HG02884 (cell line): ENCODE measurements at regions not wholly inside any gene's neighbourhood (a gene's known extent, or its start where the extent isn't known, plus 50 kb on each side); places are given as distances from the start of the nearest gene placed in this dataset.
"Not testable (repeated sequence)": the region's sequence is repeated elsewhere in the genome, so short reads cannot be mapped to it uniquely, and the experiment has no call there.

ENCODE experiments used
- ATAC-seq: cut with Tn5 transposase; IDR thresholded peaks from one replicate; pipeline ENCODE4 v1.9.1; 2021; ENCODE audit warnings: mild to moderate bottlenecking, moderate library complexity; ENCODE audit not compliant: unreplicated experiment

DNA sequence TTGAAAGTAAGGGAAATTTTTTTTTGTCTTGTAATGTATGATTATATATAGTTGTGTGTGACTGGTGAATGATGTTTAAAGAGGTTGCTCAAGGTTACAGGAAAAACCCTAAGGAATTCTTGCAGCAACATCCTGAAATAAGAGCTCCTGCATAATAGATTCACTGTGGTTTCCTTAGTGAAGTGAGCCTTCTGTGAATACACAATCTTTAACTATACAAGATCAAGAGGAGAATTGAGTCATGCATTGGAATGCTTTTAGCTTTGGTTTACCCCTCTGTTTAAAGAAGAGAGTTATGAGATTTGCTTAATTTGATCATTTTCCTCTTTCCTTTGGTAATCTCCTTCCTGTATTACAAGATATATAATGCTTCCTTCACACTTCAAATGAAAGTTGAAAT is 141.6 kb upstream of the EYA4 start:
- ATAC-seq, result no peak

DNA sequence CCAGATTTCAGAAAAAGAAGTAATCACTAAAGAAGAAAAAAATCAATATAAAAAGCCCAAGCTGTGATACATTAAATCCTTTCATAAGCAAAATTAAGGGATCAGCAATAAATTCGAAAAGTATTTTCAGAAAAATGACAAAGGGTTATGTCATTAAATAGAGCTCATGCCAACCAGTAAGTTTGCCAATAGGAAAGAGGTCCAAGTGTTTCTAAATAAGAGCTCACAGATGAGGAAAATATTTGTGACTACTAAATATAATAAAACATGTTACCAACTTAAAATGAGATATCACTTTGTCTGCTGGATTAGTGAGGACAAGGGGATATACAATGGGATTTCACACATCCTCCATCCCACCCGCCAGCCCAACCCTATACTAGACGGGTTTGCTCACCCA is 140.3 kb upstream of the EYA4 start:
- no peak for ATAC-seq

DNA sequence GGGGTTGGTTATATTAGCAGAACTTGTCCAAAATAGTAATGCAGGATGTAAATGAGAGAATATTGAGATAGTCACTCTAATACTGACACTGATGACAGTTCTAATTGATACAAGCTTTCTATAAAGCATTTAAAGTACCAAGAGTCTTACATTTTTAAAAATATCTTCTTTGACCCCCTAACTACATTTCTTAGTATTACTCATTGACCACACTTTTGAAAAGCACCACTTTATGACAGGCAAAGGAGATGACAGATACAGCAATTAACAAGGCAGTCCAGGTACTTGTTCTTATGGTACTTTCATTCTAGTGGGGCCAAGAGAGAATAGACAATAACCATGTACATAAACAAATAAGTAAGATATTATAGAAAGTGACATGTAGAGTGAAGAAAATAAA is 139.4 kb upstream of the EYA4 start:
- ATAC-seq, result no peak

DNA sequence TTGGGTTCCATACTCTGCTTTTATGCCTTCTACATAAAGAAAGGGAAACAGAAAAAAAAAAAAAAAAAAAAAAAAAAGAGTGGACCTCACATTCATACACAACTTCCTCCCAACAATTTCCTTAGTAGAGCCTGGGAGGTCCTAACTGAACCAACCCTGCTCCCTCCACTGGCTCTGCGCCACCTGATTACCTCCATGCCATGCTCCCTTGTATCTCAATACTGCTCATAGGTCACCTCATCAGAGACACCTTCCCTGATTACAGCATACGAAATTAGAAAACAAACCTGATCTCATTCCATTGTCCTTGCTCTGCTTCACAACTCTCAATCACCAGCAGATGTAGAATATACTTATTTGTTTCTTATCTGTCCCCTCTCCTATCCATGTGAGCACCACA is 134.2 kb upstream of the EYA4 start:
- ATAC-seq, result no peak

DNA sequence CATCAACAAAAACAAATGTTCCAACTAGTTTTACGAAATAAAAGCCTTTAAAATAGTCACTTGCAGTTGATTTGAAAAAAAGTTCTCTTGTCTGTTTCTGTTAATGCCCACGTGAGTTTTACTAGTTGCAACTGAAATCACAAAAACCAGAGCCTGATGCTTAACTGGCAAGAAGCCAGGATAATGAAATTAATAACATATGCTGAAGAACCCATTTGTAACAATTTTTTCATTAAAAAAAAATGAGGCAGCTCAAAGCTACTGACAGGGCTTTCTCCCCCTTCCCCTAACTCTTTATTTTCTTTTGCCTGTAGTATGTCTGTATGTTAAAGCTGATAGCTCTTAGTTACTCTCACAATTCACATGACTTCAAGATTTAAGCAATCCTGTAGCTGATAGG is 132.7 kb upstream of the EYA4 start:
- ATAC-seq, result no peak

DNA sequence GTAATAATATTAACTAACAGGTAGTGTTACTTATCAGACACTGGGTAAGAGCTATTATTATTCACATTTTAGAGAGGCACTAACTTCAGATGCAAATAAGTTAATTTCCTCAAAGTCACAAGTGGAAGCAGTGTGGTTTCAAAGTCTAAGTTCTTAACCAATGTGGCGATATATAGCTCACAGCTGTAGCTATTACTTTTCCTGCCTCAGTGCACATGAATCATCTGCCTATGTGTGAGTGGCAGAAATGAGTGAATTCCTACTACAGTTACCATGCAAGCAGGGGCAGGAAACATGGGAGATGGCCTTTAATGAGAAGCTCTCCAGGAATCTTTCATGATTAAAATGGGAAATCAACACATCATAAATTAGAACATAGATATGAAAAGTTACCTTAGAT is 126.2 kb upstream of the EYA4 start:
- ATAC-seq, result no peak

DNA sequence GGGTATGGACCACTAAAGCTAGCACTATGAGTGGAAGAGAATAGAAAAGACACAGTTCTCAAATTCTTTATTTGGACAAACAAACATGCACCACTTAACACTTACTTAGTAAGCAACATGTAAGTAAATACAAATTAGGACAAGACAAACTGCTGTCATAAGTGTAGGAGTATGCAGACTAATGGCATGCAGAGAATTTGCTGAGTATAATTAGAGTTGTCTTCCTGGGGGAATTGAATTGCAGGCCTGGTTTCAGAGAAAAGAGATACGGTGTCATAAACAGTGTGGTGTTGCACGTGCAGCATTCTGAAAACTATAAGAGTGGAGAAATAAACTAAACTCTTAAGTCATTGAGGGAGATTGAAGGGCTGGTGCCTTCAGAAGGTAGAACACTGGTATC is 125.2 kb upstream of the EYA4 start:
- ATAC-seq, result no peak

DNA sequence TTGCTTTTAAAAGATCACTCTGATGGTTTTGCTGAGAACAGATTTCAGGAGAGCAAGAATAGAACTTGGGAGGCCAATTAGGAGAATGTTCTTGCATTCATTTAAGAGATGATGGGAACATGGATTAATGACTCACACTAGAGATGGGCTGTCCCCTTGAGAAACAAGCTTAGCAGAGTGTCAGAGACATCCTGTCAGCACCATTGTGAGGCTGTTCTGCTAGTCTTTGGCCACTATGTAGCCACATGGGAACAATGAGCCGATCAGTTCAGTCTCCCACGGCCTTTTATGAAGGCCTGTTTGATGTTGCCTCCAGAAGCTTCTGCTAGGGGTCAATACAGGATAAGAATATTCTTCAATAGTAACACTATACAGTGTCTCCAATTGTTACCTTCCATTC is 113.0 kb upstream of the EYA4 start:
- ATAC-seq, result no peak

DNA sequence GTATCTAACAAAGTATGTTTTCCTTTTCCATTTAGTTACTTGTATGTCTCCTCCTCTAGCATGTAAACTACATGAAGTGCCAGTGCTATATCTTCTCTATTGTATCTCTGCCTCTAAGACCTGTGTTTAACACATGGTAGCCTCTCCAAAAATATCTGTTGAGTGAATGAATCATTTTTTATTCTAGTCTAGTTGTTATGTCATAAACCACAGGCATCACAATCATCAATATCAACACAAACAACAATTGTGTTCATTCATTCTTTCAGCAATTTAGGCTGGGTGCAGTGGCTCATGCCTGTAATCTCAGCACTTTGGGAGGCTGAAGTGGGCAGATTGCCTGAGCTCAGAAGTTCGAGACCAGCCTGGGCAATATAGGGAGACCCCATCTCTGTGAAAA is 111.6 kb upstream of the EYA4 start:
- ATAC-seq, result no peak

DNA sequence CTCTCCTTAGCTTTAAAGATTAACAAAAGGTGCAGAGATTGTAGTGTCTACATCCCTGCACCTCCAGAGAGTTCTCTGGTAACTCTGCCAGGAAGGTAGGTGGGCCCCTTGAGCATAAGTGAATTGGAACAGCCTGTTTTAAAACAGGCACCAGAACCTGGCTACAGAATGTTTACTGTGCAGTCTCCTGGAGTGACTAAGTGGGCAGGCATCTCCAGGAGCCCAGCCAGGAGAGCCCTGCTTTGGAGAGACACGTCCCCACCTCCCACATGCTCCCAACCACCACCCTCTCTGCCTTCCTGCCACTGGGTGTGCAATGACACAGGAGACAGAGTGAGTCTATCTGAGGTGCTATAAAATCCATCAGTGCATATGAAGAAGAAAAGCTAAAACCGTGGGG is 110.3 kb upstream of the EYA4 start:
- no peak for ATAC-seq

DNA sequence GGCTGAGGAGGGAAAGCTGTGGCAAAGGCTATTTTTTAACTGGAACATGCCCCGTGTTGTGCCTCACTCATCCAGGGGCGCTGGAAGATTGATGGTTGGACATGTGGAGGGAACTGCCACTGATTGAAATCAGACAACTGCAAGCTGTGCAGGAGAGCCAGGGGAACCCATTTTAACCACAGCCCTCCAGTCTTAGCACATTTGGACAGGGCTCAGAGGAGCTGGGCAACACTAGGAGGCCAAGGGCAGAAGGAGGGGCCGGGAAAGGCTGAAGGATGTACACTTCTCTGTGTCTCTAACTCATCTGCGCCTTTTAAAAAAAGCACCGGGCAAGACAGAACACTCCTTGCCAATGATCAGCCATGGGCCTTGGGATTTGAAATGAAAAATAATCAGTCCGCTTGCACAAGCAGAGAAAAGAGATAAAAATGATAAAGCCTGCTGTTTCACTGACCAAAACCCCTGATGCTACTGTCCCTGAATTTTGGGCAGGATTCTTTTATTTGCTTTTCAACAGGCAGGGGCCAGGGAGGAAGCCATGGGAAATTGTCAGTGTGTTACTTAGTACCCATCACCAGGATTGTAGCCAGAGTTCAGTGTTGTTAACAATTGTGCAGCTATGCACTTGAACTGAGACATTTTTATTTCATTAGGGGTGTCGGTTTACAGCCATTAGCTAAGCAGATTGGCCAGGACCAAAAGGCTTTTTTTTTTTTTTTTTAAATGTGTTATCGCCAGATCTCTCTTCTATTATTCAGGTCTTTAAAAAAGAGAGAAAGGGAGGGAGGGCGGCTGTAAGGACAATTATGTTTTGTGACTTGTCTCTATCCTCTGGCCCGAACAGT is 109.3 kb upstream of the EYA4 start:
- no peak for ATAC-seq

DNA sequence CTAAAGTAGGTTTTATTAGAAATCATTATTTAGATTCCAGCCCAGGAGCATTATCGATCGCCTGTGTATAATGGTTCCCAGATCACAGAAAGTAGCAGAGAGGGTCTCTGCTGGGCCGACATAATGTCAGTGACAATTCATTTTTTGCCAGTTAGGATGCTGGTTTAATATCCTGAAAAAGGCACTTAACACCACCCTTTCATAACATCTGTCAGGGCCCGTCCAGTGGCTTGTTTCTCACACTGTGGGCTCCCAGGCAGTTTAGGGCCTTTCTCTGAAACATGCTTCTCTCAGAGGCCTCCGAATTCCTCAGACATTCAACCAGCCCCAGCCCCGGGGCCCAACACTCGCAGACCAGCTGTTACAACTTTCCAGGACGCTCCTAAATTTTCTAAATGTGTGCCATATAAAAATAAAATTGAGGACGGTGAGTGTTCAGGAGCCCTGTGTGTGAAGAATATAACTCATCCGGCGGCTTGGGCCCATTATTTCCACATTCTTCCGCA is 108.6 kb upstream of the EYA4 start:
- ATAC-seq, result no peak

DNA sequence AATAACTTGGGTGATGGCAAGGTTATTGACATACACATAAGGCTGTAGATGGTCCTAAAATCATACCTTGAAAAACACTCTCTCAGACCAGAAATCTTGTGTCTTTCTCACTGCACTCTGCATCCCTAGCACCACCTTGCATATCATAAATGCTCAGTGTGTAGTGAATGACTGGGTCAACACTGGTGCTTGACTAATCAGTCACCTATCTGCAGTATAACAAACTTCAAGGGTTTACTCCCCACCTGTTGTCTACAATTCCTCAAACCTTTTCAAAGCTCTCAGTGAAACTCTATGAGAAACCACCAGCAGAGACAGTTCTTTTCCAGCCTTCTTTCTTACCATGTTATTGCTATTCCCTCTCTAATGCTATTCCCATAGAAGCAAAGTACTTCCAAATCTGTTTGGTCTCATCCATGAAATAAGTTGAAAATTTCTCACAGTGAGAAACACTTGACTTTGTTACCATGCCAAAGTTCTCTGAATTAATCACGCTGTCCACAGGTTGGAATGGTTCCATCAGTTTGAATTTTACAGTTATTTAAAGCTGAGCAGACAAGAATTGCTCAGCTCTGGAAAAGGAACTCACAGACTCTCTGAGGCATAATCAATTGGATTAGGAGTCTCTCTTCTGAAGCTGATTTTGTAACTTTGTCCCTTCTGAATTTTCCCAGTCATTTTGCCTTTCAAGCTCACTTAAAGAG is 104.8 kb upstream of the EYA4 start:
- ATAC-seq, result no peak

DNA sequence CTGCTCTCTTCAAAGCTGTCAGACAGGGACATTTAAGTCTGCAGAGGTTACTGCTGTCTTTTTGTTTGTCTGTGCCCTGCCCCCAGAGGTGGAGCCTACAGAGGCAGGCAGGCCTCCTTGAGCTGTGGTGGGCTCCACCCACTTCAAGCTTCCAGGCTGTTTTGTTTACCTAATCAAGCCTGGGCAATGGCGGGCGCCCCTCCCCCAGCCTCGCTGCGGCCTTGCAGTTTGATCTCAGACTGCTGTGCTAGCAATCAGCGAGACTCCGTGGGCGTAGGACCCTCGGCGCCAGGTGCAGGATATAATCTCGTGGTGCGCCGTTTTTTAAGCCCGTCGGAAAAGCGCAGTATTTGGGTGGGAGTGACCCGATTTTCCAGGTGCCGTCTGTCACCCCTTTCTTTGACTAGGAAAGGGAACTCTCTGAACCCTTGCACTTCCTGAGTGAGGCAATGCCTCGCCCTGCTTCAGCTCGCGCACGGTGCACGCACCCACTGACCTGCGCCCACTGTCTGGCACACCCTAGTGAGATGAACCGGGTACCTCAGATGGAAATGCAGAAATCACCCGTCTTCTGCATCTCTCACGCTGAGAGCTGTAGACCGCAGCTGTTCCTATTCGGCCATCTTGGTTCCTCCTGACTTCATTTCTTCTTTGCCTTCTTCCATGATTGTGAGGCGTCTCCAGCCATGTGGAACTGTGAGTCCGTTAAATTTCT is 93.5 kb upstream of the EYA4 start:
- not testable (repeated sequence) for ATAC-seq

DNA sequence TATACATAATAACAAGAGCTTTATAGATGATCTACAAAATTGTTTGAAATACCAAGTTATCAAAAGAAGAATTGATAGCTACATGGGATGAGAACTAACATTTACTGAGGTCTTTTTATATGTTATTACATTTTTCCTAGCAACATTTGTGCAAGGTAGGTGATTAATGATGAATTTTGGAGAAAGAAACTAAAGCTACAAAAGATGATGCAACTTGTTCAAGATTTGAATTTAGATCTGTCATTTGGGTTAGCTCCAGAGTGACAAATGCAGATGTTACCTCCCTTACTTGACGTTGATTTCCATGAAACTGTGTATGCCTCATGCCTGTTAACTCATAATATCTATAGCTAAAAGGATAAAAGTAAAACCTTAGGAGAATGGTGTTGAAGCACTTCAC is 84.5 kb upstream of the EYA4 start:
- no peak for ATAC-seq

DNA sequence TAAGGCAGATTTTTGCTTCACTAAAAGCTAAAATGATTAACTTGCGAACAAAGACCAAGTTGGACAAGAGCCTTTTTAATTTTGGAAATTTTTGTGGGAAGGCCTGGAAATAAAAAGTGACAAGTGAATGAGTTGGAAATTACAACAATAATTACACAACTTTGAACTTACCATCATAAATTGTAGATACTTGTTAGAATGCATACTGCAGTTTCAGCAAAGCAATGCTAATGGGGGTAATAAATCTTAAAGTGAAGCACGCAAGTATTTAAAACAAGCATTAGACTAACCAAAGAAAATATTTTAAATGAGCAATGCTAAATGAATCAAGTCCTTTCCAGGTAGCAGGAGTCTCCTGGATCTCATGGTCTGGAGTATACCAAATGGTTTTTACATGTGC is 83.2 kb upstream of the EYA4 start:
- no peak for ATAC-seq

DNA sequence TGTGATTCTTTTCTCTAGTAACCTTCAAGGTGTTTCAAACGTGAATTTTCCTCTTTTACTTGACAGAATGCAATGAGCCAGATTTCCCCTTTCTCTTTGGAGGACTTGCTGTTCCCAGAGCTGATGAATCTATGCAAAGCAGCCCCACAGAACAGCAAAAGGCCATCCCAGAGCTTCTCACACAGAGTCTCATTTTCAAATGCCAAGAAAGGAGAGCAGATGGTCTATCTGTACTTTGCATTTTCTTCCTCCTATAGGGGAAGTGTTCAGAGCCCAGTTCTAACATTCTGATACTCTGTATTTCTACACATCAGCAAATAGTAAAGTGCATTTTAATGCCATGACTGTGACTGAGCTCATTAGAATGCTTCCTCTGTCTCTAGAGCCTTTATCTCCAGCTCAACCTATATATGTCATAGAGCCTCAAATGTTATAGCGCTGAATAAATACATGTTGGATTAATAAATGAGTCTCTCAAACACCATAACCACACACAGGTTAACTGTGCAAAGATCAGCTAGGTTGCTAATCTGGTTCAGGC is 81.8 kb upstream of the EYA4 start:
- no peak for ATAC-seq

DNA sequence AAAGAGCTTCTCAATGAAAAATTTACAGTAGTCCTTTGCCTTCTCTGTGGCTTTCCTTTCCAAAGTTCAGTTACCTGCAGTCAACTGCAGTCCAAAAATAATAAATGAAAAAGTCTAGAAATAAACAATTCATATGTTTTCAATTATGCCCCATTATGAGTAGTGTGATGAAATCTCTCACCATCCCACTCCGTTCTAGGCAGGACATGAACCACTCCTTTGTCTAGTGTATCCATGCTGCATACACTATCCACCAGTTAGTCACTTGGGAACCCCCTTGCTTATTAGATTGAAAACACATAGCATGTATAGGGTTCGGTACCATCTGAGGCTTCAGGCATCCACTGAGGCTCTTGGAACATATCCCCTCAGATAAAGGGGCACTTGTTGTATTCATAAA is 80.6 kb upstream of the EYA4 start:
- ATAC-seq, result no peak

DNA sequence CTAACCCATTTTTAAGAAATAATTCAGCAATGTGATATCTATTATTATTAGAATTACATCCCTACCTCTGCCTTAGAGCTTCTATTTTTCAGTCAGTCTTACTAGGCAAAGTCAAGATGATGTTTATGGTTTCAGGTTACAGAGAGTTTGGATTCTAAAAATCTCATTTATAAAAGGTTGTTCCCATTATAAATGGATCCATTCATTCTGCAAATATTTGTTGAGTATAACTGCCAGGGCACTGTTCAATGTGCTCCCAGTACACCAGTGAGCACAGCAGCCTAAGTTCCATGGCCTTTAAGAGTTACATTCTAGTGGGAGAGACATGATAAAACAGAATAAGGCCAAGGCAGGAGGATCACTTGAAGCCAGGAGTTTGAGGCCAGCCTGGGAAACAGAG is 75.9 kb upstream of the EYA4 start:
- no peak for ATAC-seq

DNA sequence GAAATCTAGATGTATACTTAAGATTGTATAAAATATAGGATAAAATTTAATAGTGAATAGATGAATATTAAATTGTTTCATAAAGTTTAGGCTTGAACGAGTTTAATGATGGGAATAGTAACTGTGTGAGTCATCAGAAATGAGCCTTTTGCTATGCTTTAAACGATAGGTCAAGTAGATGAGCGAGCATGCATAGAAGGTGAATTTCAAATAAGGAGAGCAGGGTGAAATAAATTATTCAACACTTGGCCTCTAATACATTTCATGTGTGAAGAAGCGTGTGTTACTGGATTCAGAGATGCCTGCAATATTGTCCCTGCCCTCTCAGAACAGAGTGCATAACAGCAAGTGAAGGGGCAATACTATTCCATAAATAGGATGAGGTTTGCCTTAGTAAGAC is 74.4 kb upstream of the EYA4 start:
- no peak for ATAC-seq

DNA sequence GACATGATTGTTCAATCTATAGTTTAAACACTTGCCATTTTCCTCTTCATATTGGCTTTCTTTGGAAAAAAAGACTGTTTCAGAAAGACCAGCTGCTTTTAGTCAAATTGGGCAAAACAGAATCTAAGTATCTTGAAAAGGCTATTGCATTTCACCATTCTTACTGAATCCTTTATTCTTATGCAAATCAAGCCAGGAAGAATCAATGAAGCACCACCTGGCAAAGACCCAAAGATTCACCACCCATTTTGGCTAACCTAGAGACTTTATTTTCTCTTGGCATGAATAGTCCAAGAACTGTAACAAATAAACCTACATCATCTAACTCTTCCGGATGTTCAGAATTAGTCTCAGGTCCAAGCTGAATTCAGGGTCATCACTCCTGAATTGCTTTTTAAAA is 71.3 kb upstream of the EYA4 start:
- ATAC-seq, result no peak

DNA sequence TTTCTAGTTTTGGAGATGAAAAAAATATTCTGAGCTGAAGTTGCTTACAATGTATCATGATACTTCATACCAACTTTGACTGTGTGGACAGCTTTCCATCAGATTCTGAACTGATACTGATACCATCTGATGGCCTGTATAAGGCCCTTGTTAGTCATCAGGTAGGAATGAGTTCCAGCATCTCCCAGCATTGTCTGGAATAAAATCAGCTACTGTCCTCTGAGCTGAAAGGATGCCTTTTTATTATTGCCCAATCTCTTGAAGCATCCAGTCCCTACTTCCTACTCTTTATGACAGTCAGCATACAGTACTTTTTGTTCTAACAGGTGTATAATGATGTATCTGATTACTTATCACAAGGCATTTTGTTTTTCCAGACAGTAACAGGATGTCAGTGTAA is 70.6 kb upstream of the EYA4 start:
- no peak for ATAC-seq
